DOHH2 (cell line): ENCODE measurements at regions not wholly inside any gene's neighbourhood (a gene's known extent, or its start where the extent isn't known, plus 50 kb on each side); places are given as distances from the start of the nearest gene placed in this dataset.

ENCODE experiments used
- EZH2phosphoT487 ChIP-seq: fragments of 200-600 bp; sonication (generic); IDR thresholded peaks from 2 replicates; pipeline ENCODE4 v1.6.1; 2017; ENCODE audit warnings: borderline replicate concordance, mild to moderate bottlenecking, antibody characterized with exemption, low read length, moderate library complexity, mixed read lengths
- TF ChIP-seq, protein P1 (sequence below): fragments of 200-600 bp; sonication (generic); IDR thresholded peaks from one replicate; pipeline ENCODE4 v1.5.1; 2014; ENCODE audit warnings: antibody characterized with exemption, mild to moderate bottlenecking, low read depth, low read length; ENCODE audit not compliant: poor library complexity, severe bottlenecking

DNA sequence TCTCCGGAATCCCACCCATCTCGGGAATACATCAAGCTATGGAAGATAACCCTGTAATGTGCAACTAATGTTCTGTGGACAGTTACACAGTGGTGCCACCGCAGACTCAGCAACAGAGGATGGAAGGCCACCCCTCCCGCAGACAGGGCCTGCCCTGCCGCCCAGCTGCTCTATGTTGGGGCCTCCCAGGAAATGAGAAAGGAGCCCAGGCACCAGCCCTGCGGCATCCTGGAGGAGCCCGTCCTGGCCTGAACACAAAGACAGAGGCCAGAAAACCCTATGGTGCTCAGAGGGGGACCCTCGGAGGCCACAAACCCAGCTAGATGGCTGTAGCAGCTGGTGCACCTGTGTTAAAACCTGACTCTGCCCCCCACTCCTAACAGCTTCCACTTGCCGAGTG is 216.1 kb upstream of the RPL38 start:
- TF ChIP-seq, protein P1, sequence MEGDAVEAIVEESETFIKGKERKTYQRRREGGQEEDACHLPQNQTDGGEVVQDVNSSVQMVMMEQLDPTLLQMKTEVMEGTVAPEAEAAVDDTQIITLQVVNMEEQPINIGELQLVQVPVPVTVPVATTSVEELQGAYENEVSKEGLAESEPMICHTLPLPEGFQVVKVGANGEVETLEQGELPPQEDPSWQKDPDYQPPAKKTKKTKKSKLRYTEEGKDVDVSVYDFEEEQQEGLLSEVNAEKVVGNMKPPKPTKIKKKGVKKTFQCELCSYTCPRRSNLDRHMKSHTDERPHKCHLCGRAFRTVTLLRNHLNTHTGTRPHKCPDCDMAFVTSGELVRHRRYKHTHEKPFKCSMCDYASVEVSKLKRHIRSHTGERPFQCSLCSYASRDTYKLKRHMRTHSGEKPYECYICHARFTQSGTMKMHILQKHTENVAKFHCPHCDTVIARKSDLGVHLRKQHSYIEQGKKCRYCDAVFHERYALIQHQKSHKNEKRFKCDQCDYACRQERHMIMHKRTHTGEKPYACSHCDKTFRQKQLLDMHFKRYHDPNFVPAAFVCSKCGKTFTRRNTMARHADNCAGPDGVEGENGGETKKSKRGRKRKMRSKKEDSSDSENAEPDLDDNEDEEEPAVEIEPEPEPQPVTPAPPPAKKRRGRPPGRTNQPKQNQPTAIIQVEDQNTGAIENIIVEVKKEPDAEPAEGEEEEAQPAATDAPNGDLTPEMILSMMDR, result no peak
- TF ChIP-seq EZH2phosphoT487, result no peak
